ENCODE measurements at regions not wholly inside any gene's neighbourhood (a gene's known extent, or its start where the extent isn't known, plus 50 kb on each side); places are given as distances from the start of the nearest gene placed in this dataset.

- SMC1A ChIA-PET (ENCODE audit: uncharacterized antibody, unreplicated experiment), result interaction anchor here (0.6 to 1.0 kb wide), 2 partner anchors 78 to 90 kb away, joined by 3 read pairs; no protein-coding TSS in a partner anchor
- no peak for TF ChIP-seq ZBED1 (IDR thresholded peaks at IDR 0.05; ENCODE audit: borderline replicate concordance)
- no peak for TF ChIP-seq IRF4 (IDR thresholded peaks at IDR 0.05; ENCODE audit: low read depth, low read length)
- no peak for TF ChIP-seq DPF2 (IDR thresholded peaks at IDR 0.05)
- TF ChIP-seq NFYB (IDR thresholded peaks at IDR 0.05; ENCODE audit: insufficient read depth, low read depth, low read length), result no peak
- TF ChIP-seq PKNOX1 (IDR thresholded peaks at IDR 0.05), result no peak
- TF ChIP-seq BHLHE40 (IDR thresholded peaks at IDR 0.05; ENCODE audit: borderline replicate concordance in 1 of 2, low read depth in 2 of 2, low read length in 1 of 2), result no peak
- no peak for TF ChIP-seq CHD1 (IDR thresholded peaks at IDR 0.05; ENCODE audit: low read depth, low read length)
- TF ChIP-seq YBX1 (IDR thresholded peaks at IDR 0.05), result no peak
- no peak for TF ChIP-seq SMC3 (IDR thresholded peaks at IDR 0.05; ENCODE audit: borderline replicate concordance, low read length)
- TF ChIP-seq RBBP5 (conservative IDR thresholded peaks at IDR 0.05), result no peak
- no peak for TF ChIP-seq POU2F2 (IDR thresholded peaks at IDR 0.05; ENCODE audit: borderline replicate concordance, low read depth, low read length)
- no peak for TF ChIP-seq NBN (IDR thresholded peaks at IDR 0.05)
- TF ChIP-seq SREBF1 (IDR thresholded peaks at IDR 0.05; ENCODE audit: low read length), result no peak
- TF ChIP-seq NR2F1 (conservative IDR thresholded peaks at IDR 0.05), result no peak
- TF ChIP-seq MYB (IDR thresholded peaks at IDR 0.05; ENCODE audit: borderline replicate concordance, low read depth, low read length), result no peak
- no peak for TF ChIP-seq HDAC6 (IDR thresholded peaks at IDR 0.05; ENCODE audit: unreplicated experiment)
- BruUV-seq (replicated peaks), result no TSS peak
- H3K4me1 ChIP-seq (ENCODE audit: control insufficient read depth, insufficient read depth, low read length), result no peaks in the 10 kb centered on the region
- H3K9me3 ChIP-seq (replicated peaks; ENCODE audit: control insufficient read depth, insufficient read depth, low read length), result no peaks in the 10 kb centered on the region
- in situ Hi-C loops (cut with MboI) (no loop called here), intact Hi-C loops (cut with micrococcal nuclease; ENCODE audit: unreplicated experiment) (loop anchor here (5.0 to 10.0 kb wide), 2 partner anchors 263 to 1125 kb away; no protein-coding TSS in a partner anchor)
- no peaks in the 10 kb centered on the region for H4K20me1 ChIP-seq (ENCODE audit: control insufficient read depth, insufficient read depth)
- no peaks in the 10 kb centered on the region for H3K27me3 ChIP-seq (replicated peaks in 1 of 2; ENCODE audit: control insufficient read depth in 2 of 2, insufficient read depth in 2 of 2, low read length in 1 of 2)
- no peaks in the 10 kb centered on the region for H3K36me3 ChIP-seq (ENCODE audit: control insufficient read depth in 2 of 2, insufficient read depth in 2 of 2, low read length in 1 of 2)
- no peak overlapping the region for H3K4me3 ChIP-seq
- DNase-seq (ENCODE audit: low read depth, low spot score) (no peak), ATAC-seq (no peak), FAIRE-seq (no peak)
- CTCF ChIA-PET, result interaction anchor here (1.1 to 2.0 kb wide), 2 partner anchors 45 to 88 kb away, joined by 3 to 5 read pairs; no protein-coding TSS in a partner anchor
- POLR2A ChIA-PET, result interaction anchor here (0.5 kb wide), 1 partner anchor 15 kb away, joined by 3 read pairs; no protein-coding TSS in a partner anchor
- no peak overlapping the region for H3K9ac ChIP-seq (ENCODE audit: control insufficient read depth, insufficient read depth, low read length)
- 8% methylated on average over 7 of the region's 8 CpGs for WGBS (ENCODE audit: insufficient coverage, insufficient replicate concordance, low lambda C conversion rate, missing lambda C conversion rate)
- no peak overlapping the region for H2AFZ ChIP-seq (ENCODE audit: control insufficient read depth, low read depth, low read length)
- RAD21 ChIA-PET (ENCODE audit: unreplicated experiment), result interaction anchor here (1.2 kb wide), 1 partner anchor 87 kb away, joined by 3 read pairs; no protein-coding TSS in a partner anchor
- H3K79me2 ChIP-seq (ENCODE audit: control insufficient read depth, insufficient read depth, low read length), result no peaks in the 10 kb centered on the region
- no peak overlapping the region for H3K4me2 ChIP-seq (ENCODE audit: control insufficient read depth, insufficient read depth)
- H3K27ac ChIP-seq (ENCODE audit: control insufficient read depth, insufficient read depth), result no peak overlapping the region
Measured at GRCh38 chr1:119279456-119280381, 88.9 kb upstream of the HAO2 start.

Measured in GM12878 (cell line).